DMS53 treated with DMSO at 0.1 percent for 48 hours (cell line): ENCODE measurements at regions not wholly inside any gene's neighbourhood (a gene's known extent, or its start where the extent isn't known, plus 50 kb on each side); places are given as distances from the start of the nearest gene placed in this dataset.
"Not testable (repeated sequence)": the region's sequence is repeated elsewhere in the genome, so short reads cannot be mapped to it uniquely, and the experiment has no call there.

Source experiments
- DNase-seq: peaks from one replicate; lab custom pipeline; 2025; ENCODE audit not compliant: unreplicated experiment; lab: John Stamatoyannopoulos, UW

DNA sequence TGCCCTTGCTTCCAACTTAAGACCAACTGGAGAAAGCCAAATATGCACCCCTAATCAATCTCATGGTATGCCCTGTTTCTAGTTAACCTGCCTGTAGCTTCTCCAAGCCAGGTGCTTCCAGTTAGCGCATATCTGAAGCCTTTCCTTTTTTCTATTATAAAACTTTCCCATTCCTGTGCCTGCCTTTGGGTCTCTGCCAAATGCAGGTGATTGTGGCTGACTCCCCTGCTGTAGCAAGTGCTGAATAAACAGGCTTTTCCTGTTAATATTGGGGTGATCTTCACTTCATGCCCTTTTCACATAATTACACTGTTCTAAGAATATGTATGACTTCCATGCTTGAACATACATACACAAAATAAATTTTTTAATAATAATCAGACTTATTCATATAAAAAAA lies 207.4 kb downstream of the TANC2 start:
- DNase-seq, result no peak

DNA sequence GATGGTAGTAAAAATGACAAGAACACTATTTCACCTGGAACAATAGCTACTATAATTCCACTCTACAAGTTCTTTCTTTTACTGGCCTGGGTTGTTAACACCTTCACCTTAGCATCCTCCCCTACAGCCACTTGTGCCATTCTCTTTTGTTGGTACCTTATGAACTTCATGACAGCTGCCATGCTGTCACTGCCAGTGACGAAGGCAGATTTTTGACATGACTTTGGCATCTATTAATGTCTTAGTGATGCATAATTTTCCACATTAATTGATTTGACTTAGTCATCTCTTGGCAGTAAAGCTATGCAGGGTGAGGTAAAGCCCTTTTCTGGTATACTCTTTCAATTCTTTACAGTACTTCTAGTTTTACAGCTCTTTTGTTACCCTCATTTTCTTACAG lies 207.9 kb downstream of the TANC2 start:
- no peak for DNase-seq

DNA sequence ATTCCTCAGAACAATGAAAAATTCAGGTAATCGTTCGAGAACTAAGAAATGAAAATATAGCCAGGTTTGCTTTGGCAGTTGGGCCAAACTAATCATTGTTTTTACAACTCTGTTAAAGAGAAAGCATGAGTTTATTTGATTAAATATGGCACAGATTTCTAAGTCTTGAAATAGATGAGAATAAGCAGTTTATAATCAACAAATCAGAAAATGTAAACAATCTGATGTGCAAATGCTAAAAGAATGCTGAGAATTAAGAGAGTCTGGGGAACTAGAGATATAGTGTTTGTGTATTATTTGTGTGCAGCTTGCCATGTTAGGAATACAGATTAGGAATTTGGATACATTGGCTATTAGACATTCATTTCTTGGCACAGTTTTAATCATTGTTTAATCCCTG lies 212.5 kb downstream of the TANC2 start:
- no peak for DNase-seq

DNA sequence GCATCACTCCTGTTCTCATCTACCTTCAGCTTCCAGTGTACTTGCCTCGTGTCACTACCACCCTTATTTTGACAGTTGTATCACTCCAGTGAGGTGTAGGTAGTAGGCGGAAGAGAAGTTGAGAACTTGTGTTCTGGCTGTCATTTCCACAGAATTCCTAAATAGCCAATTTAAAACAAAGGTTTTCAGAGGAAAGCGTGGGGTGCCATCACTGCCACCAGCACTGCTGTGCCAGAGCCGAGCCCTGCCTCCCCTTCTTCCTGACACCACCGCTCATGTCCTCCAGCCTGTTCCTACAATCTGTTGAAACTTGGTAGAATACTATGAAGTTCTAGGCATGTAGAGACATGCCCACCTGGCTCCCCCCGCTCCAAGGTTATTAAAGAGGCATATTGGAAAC lies 215.8 kb downstream of the TANC2 start:
- no peak for DNase-seq

DNA sequence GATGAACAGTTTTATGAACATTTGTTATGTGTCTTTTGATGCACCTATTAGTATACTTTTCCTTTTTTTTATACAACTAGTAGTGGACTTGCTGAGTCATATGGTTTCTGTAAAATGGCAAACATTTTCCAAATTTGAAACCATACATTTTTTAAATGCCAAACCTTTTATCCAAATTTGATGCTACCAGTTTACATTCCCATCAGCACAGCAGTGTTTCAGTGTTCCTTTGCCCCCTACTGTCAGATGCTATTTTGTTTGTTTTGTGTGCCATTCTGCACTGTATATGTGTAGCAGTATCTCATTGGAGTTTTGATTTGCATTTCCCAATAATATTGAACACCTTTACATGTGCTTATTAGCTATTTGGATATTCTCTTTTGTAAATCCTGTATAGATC lies 219.4 kb downstream of the TANC2 start:
- no peak for DNase-seq

DNA sequence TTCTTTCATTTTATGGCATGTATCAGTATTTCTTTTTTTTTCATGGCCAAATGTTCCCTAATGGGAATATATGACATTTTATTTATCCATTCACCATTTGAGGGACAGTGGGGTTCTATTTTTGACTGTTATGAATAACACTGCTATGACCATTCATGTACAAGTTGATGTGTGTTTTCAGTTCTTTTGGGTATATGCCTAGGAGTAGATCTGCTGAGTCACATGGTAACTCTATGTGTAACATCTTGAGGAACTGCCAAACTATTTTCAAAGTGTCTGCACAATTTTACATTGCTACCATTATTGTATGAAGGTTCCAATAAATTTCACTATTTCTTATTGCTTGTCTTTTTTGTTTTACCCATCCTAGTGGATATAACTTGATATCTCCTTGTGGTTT lies 223.0 kb downstream of the TANC2 start:
- no peak for DNase-seq

DNA sequence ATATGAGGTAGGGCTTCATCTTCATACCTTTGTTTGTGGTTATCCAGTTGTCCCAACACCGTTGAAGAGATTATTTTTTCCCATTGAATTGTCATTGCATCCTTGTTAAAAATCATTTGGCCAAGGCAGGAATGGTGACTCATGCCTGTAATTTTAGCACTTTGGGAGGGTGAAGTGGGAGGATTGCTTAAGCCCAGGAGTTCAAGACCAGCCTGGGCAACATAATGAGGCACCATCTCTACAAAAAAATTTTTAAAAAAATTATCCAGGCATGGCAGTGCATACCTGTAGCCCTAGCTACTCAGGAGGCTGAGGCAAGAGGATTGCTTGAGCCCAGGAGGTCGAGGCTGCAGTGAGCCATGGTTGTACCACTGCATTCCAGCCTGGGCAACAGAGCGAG lies 223.9 kb downstream of the TANC2 start:
- no peak for DNase-seq

- DNase-seq, result no peak
Measured at GRCh38 chr17:63190821-63191370, 224.9 kb downstream of the TANC2 start.

DNA sequence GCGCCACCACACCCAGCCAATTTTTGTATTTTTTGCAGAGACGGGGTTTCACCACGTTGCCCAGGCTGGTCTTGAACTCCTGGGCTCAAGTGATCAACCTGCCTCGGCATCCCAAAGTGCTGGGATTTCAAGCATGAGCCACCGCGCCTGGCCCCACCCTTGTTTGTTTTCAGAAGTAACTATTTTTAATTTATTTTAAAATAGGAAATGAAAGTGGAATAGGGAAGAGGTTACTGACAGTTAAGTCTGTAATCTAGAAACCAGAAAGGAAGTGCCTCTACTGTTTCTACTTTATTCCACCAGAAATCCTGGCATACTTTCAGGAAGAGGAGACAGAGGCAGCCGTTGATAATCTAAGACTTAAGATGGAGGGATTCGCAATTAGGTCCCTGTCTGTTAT lies 225.6 kb downstream of the TANC2 start:
- DNase-seq, result no peak

GRCh38 chr17:63193827-63194226 lies 227.8 kb downstream of the TANC2 start:
- no peak for DNase-seq

DNA sequence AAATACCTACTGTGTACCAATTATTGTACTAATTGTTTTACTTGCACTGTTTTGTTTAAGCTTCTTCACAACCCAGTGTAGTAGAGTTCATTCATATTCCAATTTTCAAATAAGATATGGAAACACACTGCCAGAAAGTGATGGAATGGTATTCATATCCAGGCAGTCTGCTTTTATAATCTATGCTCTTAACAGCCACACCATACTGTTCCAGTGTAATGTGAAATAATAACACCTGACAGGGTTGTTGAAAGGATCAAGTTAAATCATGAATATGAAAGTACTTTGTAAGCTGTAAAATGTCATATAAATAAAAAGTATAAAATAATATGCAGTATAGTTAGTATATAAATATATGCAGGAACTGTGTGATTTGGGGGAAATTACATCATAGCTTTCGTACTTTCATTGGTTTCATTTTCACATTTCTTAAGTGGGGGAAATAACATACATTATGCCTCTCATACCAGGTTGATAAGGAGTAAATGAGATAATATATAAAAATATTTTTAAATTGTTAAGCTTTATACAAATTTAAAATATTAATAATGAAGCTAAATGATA lies 230.8 kb downstream of the TANC2 start:
- no peak for DNase-seq

GRCh38 chr17:63203652-63204051 lies 237.6 kb downstream of the TANC2 start:
- no peak for DNase-seq

DNA sequence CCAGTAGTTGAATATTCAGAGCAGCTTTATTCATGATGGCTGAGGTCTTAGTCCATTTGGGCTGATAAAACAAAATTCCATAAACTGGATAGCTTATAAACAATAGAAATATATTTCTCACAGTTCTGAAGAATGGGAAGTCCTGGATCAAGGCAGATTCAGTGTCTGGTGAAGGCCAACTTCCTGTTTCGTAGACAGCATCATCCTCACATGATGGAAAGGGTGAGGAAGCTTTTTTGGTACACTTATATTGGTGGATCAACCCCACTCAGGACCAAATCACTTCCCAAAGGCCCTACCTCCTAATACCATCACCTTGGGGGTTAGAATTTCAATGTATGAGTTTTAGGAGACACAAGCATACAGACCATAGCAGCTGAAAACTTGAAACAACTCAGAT lies 224.2 kb downstream of the CYB561 start:
- DNase-seq, result no peak

DNA sequence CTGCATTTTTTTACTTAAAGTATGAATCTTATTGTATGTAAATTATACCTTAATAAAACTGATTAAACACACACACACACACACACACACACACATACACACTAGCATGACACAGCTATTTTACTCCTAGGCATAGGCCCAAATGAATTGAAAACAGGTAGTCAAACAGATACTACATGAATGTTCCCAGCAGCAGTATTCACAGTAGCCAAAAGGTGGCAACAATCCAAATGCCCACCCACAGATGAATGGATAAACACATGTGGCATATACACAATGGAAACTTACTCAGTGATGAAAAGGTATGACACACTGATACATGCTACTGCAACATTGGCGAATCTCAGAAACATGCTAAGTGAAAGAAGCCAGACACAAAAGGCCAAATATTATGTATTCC lies 223.5 kb downstream of the CYB561 start:
- DNase-seq, result no peak

- DNase-seq, result no peak
Measured at GRCh38 chr17:63223212-63223911, 222.7 kb downstream of the CYB561 start.

- no peak for DNase-seq
Measured at GRCh38 chr17:63224644-63225043, 221.5 kb downstream of the CYB561 start.

- DNase-seq, result not testable (repeated sequence)
Measured at GRCh38 chr17:63226720-63227119, 219.4 kb downstream of the CYB561 start.

DNA sequence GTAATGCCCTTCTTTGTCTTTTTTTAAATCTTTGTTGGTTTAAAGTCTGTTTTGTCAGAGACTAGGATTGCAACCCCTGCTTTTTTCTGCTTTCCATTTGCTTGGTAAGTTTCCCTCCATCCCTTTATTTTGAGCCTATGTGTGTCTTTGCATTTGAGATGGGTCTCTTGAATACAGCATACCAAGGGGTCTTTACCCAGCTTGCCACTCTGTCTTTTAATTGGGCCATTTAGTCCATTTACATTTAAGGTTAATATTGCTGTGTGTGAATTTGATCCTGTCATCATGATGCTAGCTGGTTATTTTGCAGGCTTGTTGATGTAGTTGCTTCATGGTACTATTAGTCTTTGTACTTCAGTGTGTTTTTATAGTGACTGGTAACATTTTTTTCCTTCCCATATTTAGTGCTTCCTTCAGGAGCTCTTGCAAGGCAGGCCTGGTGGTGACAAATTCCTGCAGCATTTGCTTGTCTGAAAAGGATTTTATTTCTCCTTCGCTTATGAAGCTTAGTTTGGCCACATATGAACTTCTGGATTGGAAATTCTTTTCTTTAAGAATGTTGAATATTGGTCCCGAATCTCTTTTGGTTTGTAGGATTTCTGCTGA lies 215.0 kb downstream of the CYB561 start:
- not testable (repeated sequence) for DNase-seq

- DNase-seq, result no peak
Measured at GRCh38 chr17:63232565-63233310, 213.4 kb downstream of the CYB561 start.

DNA sequence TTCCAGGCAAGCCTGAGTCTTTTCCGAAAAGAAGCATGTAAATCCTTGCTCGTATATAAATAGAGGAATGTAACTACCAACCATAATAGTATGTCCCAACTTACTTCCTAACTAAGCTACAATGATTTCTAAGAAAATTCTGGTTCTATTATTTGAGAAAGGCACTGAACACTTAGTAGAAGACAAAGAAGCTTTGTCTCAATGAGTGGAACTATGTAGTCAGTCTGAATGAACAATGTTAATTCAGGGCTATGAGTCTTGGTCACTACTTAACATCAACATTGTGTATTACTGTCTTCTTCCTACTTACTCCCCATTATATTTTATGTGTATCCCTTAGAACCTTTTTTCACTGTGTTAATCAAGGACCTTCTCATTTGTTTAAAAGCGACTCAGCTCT lies 206.0 kb downstream of the CYB561 start:
- no peak for DNase-seq

DNA sequence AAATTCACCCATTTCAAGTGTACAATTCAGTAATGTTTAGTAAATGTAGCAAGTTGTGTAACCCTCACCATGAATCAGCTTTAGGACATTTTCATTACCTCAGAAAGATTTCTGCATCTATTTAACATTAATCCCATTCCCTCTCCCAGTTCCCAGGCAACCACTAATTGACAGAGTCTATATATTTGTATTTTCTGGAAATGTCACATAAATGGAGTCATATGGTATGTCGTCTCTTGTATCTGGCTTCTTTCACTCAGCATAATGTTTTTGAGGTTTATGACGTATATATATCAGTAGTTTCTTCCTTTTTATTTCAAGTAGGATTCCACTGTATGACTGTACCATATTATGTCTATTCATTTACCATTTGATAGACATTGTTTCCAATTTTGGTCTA lies 199.8 kb downstream of the CYB561 start:
- DNase-seq, result no peak

- no peak for DNase-seq
Measured at GRCh38 chr17:63247706-63248105, 198.4 kb downstream of the CYB561 start.
